OCI-LY3 (cell line): ENCODE measurements at regions not wholly inside any gene's neighbourhood (a gene's known extent, or its start where the extent isn't known, plus 50 kb on each side); places are given as distances from the start of the nearest gene placed in this dataset.

Experiments
- EZH2phosphoT487 ChIP-seq: fragments of 200-600 bp; shearing (Covaris generic); IDR thresholded peaks from 2 replicates; pipeline ENCODE4 v1.6.1; 2018; ENCODE audit warnings: antibody characterized with exemption, mixed run types, low read depth
- TF ChIP-seq, protein P1 (sequence below): fragments of 200-600, 300-600 bp; sonication (generic); IDR thresholded peaks from 2 replicates; pipeline ENCODE4 v1.5.1; 2014; ENCODE audit warnings: antibody characterized with exemption, low read length, low read depth

DNA sequence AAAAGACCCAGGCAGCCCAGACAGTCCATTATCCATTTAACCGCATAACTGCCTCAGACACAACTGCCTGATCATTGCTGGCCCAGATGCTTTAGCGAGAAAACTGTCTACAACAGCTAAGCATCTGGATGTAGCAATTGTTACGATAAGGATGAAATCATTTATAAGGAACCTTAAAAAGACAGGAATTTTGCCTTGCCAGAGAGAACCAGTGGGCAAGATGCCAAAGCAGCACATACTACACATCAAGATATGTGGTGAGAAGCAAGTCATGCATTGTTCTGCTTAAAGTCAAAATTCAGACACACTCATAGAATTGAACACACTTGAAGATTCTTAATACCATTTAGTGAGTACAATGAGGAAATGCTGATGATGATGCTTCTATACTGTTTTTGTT is 1525.3 kb downstream of the CDH8 start:
- TF ChIP-seq, protein P1, sequence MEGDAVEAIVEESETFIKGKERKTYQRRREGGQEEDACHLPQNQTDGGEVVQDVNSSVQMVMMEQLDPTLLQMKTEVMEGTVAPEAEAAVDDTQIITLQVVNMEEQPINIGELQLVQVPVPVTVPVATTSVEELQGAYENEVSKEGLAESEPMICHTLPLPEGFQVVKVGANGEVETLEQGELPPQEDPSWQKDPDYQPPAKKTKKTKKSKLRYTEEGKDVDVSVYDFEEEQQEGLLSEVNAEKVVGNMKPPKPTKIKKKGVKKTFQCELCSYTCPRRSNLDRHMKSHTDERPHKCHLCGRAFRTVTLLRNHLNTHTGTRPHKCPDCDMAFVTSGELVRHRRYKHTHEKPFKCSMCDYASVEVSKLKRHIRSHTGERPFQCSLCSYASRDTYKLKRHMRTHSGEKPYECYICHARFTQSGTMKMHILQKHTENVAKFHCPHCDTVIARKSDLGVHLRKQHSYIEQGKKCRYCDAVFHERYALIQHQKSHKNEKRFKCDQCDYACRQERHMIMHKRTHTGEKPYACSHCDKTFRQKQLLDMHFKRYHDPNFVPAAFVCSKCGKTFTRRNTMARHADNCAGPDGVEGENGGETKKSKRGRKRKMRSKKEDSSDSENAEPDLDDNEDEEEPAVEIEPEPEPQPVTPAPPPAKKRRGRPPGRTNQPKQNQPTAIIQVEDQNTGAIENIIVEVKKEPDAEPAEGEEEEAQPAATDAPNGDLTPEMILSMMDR, result no peak
- TF ChIP-seq EZH2phosphoT487, result no peak
